GM19372 (cell line): ENCODE measurements at regions not wholly inside any gene's neighbourhood (a gene's known extent, or its start where the extent isn't known, plus 50 kb on each side); places are given as distances from the start of the nearest gene placed in this dataset.
"Not testable (repeated sequence)": the region's sequence is repeated elsewhere in the genome, so short reads cannot be mapped to it uniquely, and the experiment has no call there.

Experiments
- ATAC-seq: cut with Tn5 transposase; IDR thresholded peaks from one replicate; pipeline ENCODE4 v1.9.1; 2021; ENCODE audit warnings: mild to moderate bottlenecking, low read depth, moderate library complexity; ENCODE audit not compliant: unreplicated experiment

- ATAC-seq = no peak
Measured at GRCh38 chr3:118227191-118227590, 807.5 kb downstream of the IGSF11 start.

- no peak for ATAC-seq
Measured at GRCh38 chr3:118228151-118228550, 806.5 kb downstream of the IGSF11 start.

- ATAC-seq = no peak
Measured at GRCh38 chr3:118229196-118229595, 805.5 kb downstream of the IGSF11 start.

- ATAC-seq = no peak
Measured at GRCh38 chr3:118231578-118231977, 803.1 kb downstream of the IGSF11 start.

GRCh38 chr3:118239253-118239652 lies 795.4 kb downstream of the IGSF11 start:
- ATAC-seq = no peak

- no peak for ATAC-seq
Measured at GRCh38 chr3:118244761-118245160, 789.9 kb downstream of the IGSF11 start.

GRCh38 chr3:118245312-118245711 lies 789.3 kb downstream of the IGSF11 start:
- ATAC-seq = no peak

- not testable (repeated sequence) for ATAC-seq
Measured at GRCh38 chr3:118258850-118259249, 775.8 kb downstream of the IGSF11 start.

- no peak for ATAC-seq
Measured at GRCh38 chr3:118262800-118263402, 771.7 kb downstream of the IGSF11 start.

- ATAC-seq = no peak
Measured at GRCh38 chr3:118267588-118267987, 767.1 kb downstream of the IGSF11 start.

GRCh38 chr3:118269537-118270125 lies 765.0 kb downstream of the IGSF11 start:
- ATAC-seq = no peak

GRCh38 chr3:118272991-118273390 lies 761.7 kb downstream of the IGSF11 start:
- ATAC-seq = no peak

- no peak for ATAC-seq
Measured at GRCh38 chr3:118277814-118278213, 756.8 kb downstream of the IGSF11 start.

- ATAC-seq = no peak
Measured at GRCh38 chr3:118292841-118293240, 741.8 kb downstream of the IGSF11 start.

GRCh38 chr3:118298133-118298532 lies 736.5 kb downstream of the IGSF11 start:
- ATAC-seq = no peak

- no peak for ATAC-seq
Measured at GRCh38 chr3:118304557-118304956, 730.1 kb downstream of the IGSF11 start.

GRCh38 chr3:118332699-118333098 lies 701.9 kb downstream of the IGSF11 start:
- no peak for ATAC-seq

GRCh38 chr3:118337649-118338048 lies 697.0 kb downstream of the IGSF11 start:
- no peak for ATAC-seq

GRCh38 chr3:118347396-118348168 lies 687.1 kb downstream of the IGSF11 start:
- no peak for ATAC-seq

- no peak for ATAC-seq
Measured at GRCh38 chr3:118348169-118348557, 686.5 kb downstream of the IGSF11 start.

- no peak for ATAC-seq
Measured at GRCh38 chr3:118354556-118354955, 680.1 kb downstream of the IGSF11 start.
